Natural killer cell (primary cell): ENCODE measurements at regions not wholly inside any gene's neighbourhood (a gene's known extent, or its start where the extent isn't known, plus 50 kb on each side); places are given as distances from the start of the nearest gene placed in this dataset.

Experiments
- ATAC-seq, 3 donors: fragments of 150-1000 bp in 2 of 3; fragments of 200-7000 bp in 1 of 3; cut with Tn5 transposase; 1 replicate in 1 of 3; 2 replicates in 2 of 3; pipeline ENCODE4 v1.10.0; 2021; ENCODE audit warnings: mild to moderate bottlenecking in 2 of 3, moderate library complexity in 2 of 3
- DNase-seq, 2 donors: peaks; one replicate each; pipeline versions ENCODE4 v3.0.0 to v3.0.0-alpha.2; 2013 to 2021; ENCODE audit warnings: mixed read lengths in 1 of 2
- H3K27ac ChIP-seq: one replicate; pipeline ENCODE4 v1.5.1; 2013; ENCODE audit warnings: mild to moderate bottlenecking, low read length
- H3K27me3 ChIP-seq: one replicate; pipeline ENCODE4 v1.6.1; 2013; ENCODE audit warnings: low read length; ENCODE audit not compliant: control insufficient read depth, insufficient read depth
- H3K36me3 ChIP-seq: one replicate; pipeline ENCODE4 v1.6.1; 2013; ENCODE audit warnings: low read length; ENCODE audit not compliant: control insufficient read depth, insufficient read depth
- H3K4me1 ChIP-seq: one replicate; pipeline ENCODE4 v1.6.1; 2013; ENCODE audit warnings: low read length; ENCODE audit not compliant: control insufficient read depth, insufficient read depth
- H3K4me3 ChIP-seq: one replicate; pipeline ENCODE4 v1.5.1; 2013; ENCODE audit warnings: low read length
- H3K9me3 ChIP-seq: one replicate; pipeline ENCODE4 v1.6.1; 2013; ENCODE audit warnings: low read length; ENCODE audit not compliant: control insufficient read depth, insufficient read depth
- H3K27ac Mint-ChIP-seq, 2 donors: one replicate each; pipeline ENCODE4 v1.8.0; 2022; ENCODE audit warnings: mild to moderate bottlenecking in 2 of 2, mixed read lengths in 2 of 2, moderate library complexity in 1 of 2
- H3K27me3 Mint-ChIP-seq, 2 donors: one replicate each; pipeline ENCODE4 v1.8.0; 2022; ENCODE audit warnings: low read depth in 2 of 2, mixed read lengths in 2 of 2
- H3K36me3 Mint-ChIP-seq: one replicate; pipeline ENCODE4 v1.8.0; 2022; ENCODE audit warnings: mixed read lengths
- H3K4me1 Mint-ChIP-seq, 2 donors: one replicate each; pipeline ENCODE4 v1.8.0; 2022; ENCODE audit warnings: mixed read lengths in 2 of 2
- H3K4me3 Mint-ChIP-seq: one replicate; pipeline ENCODE4 v1.8.0; 2022; ENCODE audit warnings: mild to moderate bottlenecking, moderate library complexity, mixed read lengths
- H3K9me3 Mint-ChIP-seq, 2 donors: one replicate each; pipeline ENCODE4 v1.8.0; 2022; ENCODE audit warnings: mixed read lengths in 2 of 2
- WGBS: methylation state at CpG from one replicate; pipeline ENCODE4 v1.1.7; 2013; ENCODE audit warnings: missing lambda C conversion rate; ENCODE audit not compliant: insufficient coverage; 5-methylcytosine and 5-hydroxymethylcytosine counted together
- intact Hi-C: fragments of 100-400 bp; cut with micrococcal nuclease; formaldehyde crosslinking; loops from one replicate; pipeline ENCODE4 v1.14.2; 2022
- TF ChIP-seq, protein P1 (sequence below): fragments of 200-600 bp; IDR thresholded peaks from one replicate; pipeline ENCODE4 v1.8.0; 2022; ENCODE audit warnings: antibody characterized with exemption

DNA sequence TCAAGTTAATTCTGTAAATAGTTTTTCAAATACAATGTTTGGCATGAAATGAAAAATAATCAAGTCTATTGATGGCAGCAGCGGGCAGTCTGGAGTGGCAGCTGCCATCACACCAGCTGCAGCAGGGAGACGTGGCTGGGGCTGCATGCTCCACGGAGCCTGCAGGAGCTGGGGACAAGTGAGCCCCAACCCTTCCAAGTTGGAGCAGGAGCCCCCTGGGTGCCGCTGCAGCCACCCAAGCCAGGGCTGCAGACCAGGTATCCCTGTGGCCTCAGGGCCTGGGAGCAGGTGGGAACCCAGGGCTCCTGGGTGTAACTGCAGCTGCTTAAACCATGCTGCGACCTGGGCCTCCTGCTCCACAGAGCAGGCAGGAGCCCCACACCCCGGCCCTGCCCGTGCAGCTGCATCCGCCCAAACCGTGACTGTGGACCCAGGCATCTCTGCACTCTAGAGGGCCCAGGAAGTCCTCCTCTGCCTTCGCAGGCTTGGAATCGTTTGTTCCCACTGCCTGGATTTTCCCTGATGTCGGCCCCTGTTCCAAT lies 257.4 kb downstream of the PLOD2 start:
- H3K4me1 ChIP-seq, result no peaks in the 10 kb centered on the region
- no peaks in the 10 kb centered on the region for H3K4me1 Mint-ChIP-seq
- WGBS, result 82% methylated on average over 12 of the region's 12 CpGs
- H3K36me3 ChIP-seq, result no peaks in the 10 kb centered on the region
- peaks cover 6% of the 10 kb centered on the region for H3K9me3 ChIP-seq
- no peak for ATAC-seq
- no peak overlapping the region for H3K27ac Mint-ChIP-seq
- H3K4me3 Mint-ChIP-seq, result no peak overlapping the region
- no peak overlapping the region for H3K4me3 ChIP-seq
- intact Hi-C loops, result no loop called here
- no peaks in the 10 kb centered on the region for H3K27me3 ChIP-seq
- DNase-seq, result no peak
- TF ChIP-seq, protein P1, sequence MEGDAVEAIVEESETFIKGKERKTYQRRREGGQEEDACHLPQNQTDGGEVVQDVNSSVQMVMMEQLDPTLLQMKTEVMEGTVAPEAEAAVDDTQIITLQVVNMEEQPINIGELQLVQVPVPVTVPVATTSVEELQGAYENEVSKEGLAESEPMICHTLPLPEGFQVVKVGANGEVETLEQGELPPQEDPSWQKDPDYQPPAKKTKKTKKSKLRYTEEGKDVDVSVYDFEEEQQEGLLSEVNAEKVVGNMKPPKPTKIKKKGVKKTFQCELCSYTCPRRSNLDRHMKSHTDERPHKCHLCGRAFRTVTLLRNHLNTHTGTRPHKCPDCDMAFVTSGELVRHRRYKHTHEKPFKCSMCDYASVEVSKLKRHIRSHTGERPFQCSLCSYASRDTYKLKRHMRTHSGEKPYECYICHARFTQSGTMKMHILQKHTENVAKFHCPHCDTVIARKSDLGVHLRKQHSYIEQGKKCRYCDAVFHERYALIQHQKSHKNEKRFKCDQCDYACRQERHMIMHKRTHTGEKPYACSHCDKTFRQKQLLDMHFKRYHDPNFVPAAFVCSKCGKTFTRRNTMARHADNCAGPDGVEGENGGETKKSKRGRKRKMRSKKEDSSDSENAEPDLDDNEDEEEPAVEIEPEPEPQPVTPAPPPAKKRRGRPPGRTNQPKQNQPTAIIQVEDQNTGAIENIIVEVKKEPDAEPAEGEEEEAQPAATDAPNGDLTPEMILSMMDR, result no peak
- H3K27ac ChIP-seq, result no peak overlapping the region
- H3K27me3 Mint-ChIP-seq, result no peaks in the 10 kb centered on the region
- no peaks in the 10 kb centered on the region for H3K36me3 Mint-ChIP-seq
- H3K9me3 Mint-ChIP-seq, result peaks cover 9 to 12% of the 10 kb centered on the region in 2 donors

DNA sequence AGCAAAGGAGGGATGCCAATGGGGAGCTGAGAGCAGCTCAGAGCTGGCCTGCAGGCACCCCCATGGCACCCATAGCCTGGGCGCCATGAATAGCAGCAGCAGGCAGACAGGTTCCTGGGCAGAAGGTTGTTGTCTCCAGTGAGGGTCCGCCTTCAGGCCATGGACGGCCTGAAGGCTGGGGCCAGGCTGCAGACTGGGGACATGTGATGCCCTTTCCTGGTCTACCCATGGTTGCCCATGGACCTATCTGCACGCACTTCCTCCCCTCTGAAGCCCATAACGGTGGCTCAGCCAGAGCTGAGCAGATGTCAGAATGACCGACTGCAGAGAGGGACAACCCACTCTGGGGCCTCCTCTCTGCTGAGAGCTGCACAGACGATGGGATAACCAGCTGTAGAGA lies 256.8 kb downstream of the PLOD2 start:
- Mint-ChIP-seq H3K36me3 (no peaks in the 10 kb centered on the region), H3K4me1 (no peaks in the 10 kb centered on the region), H3K27ac (no peak overlapping the region), H3K9me3 (peaks cover 9 to 12% of the 10 kb centered on the region in 2 donors), H3K4me3 (no peak overlapping the region), H3K27me3 (no peaks in the 10 kb centered on the region)
- TF ChIP-seq, protein P1, result no peak
- DNase-seq (no peak), ATAC-seq (no peak)
- Histone ChIP-seq H3K27ac (no peak overlapping the region), H3K27me3 (no peaks in the 10 kb centered on the region), H3K9me3 (peaks cover 6% of the 10 kb centered on the region), H3K4me3 (no peak overlapping the region), H3K4me1 (no peaks in the 10 kb centered on the region), H3K36me3 (no peaks in the 10 kb centered on the region)
- 86% methylated on average over 7 of the region's 7 CpGs for WGBS
- intact Hi-C loops, result no loop called here

DNA sequence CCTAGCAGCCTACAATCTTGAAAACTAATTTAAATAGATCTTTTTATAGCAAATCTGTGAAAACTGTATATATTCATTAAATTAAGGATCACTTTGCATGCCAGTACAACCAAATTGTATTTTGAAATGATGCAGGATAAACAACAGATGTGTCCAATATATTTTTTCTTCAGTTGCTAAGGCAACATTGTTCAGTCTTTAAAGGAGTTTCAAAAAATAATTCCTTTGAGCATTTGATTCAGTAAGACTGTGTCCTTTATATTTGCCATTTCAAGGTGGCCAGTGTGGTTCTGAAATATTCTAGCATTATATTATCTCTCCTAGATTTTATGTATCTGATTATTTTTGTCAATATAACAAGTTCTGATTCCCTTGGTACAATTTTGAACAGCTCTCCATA lies 254.7 kb downstream of the PLOD2 start:
- H3K27ac Mint-ChIP-seq, result no peak overlapping the region
- Histone ChIP-seq H3K36me3 (no peaks in the 10 kb centered on the region), H3K4me3 (no peak overlapping the region), H3K4me1 (no peaks in the 10 kb centered on the region), H3K27ac (no peak overlapping the region), H3K27me3 (no peaks in the 10 kb centered on the region), H3K9me3 (peaks cover 6% of the 10 kb centered on the region)
- H3K36me3 Mint-ChIP-seq, result no peaks in the 10 kb centered on the region
- H3K4me3 Mint-ChIP-seq, result no peak overlapping the region
- H3K9me3 Mint-ChIP-seq, result peaks cover 6 to 9% of the 10 kb centered on the region in 2 donors
- DNase-seq, result no peak
- TF ChIP-seq, protein P1, result no peak
- no peak for ATAC-seq
- H3K27me3 Mint-ChIP-seq, result no peaks in the 10 kb centered on the region
- intact Hi-C loops, result no loop called here
- no peaks in the 10 kb centered on the region for H3K4me1 Mint-ChIP-seq

DNA sequence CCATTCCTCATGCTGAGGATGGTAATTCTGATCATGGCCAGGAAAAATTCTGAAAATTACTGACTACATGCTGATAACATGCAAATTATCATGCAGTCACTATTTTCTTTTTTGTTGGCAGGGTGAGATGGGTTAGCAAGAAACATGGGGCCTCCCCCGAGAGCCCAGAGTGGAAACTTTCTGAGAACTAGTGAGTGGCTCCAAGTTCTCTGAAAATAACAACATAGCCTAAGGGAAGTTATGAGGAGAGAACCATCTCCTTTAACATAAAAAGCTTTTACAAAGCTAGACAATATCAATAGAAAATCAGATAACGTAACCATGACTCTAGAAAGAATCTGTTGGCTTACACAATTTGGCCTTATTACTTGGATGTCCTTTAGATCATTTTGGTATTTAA lies 254.2 kb downstream of the PLOD2 start:
- Mint-ChIP-seq H3K9me3 (peaks cover 6 to 9% of the 10 kb centered on the region in 2 donors), H3K27me3 (no peaks in the 10 kb centered on the region), H3K36me3 (no peaks in the 10 kb centered on the region), H3K27ac (no peak overlapping the region), H3K4me3 (no peak overlapping the region), H3K4me1 (no peaks in the 10 kb centered on the region)
- Histone ChIP-seq H3K4me3 (no peak overlapping the region), H3K27ac (no peak overlapping the region), H3K27me3 (no peaks in the 10 kb centered on the region), H3K4me1 (no peaks in the 10 kb centered on the region), H3K9me3 (peaks cover 6% of the 10 kb centered on the region), H3K36me3 (no peaks in the 10 kb centered on the region)
- ATAC-seq, result no peak
- TF ChIP-seq, protein P1, result no peak
- DNase-seq, result no peak
- intact Hi-C loops, result no loop called here
- WGBS, result 86% methylated on average over 1 of the region's 2 CpGs
